HG03439 (cell line): ENCODE measurements at regions not wholly inside any gene's neighbourhood (a gene's known extent, or its start where the extent isn't known, plus 50 kb on each side); places are given as distances from the start of the nearest gene placed in this dataset.
"Not testable (repeated sequence)": the region's sequence is repeated elsewhere in the genome, so short reads cannot be mapped to it uniquely, and the experiment has no call there.

Source experiments
- ATAC-seq: cut with Tn5 transposase; IDR thresholded peaks from one replicate; pipeline ENCODE4 v1.9.1; 2021; ENCODE audit warnings: mild to moderate bottlenecking, moderate library complexity; ENCODE audit not compliant: unreplicated experiment

DNA sequence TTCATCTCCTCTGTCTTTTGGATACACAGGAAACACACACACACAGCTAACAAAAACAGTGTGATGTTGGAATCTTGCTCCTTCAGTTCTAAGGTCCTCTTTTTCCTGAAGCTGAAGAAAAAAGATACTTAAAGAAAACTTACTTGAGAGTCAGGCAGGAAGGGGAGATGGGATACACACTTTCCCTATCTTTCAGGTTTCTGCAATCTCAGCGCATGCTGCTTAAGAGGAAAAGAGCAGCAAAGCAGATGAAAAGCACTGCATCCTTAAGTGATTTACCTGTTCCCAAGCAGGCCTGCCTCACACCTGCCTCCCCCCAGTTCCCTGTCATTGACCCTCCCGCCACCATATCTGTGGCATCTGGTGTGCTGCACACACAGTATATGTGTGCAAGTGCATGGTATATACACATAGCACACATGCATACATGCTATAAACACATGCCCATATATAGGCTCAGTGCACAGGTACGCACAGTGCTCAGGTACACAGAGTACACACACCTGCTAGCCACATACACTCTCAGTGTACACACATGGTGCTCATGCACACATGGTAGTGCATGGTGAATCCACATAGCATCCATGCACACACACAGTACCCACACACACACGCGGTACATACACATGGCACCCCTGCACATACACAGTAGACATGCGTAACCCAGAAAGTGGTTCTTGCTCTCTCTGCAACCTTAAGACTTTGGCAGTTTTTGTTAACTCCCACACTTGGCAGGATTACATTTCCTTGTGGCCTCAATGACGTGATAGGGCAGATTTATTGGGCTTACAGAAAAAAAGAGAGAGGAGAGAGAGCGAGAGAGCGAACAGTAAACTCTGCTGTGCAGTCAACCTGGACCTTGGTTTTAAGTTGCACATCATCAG lies 166.9 kb downstream of the TOMM20 start:
- ATAC-seq: no peak

DNA sequence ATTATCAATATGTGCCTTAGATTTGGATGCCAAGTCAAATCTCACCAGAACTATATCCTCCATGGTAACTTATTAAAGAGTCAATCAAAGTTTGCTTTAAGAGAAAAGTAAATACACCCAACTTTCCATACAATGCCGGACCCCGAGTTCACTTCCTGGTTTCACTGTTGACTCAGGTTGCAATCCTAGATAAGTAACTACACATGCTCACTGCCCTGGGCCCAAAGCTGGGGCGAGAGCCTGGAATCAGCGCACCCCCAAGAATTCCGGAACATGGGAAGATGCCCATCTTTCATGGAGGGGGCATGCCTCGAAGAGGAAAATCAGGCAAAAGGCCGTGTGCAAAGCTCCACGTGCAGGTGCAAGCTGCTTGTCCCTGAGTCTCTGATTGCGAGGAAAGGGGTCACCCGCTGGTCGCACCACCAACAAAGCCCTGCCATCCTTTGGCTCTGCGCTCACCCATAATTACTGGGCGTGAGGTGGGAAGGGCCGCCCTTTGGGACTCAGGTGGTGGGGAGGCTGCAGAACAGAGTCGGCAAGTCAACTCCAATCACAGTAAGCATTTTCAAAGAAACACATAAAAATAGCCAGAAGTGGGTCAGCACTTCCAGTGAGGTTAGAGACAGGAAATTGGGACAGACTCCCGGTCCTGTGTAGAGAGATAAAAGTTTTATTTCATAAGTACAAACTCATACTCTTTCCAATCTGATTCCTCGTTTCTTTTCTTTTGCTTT lies 167.7 kb downstream of the TOMM20 start:
- no peak for ATAC-seq

DNA sequence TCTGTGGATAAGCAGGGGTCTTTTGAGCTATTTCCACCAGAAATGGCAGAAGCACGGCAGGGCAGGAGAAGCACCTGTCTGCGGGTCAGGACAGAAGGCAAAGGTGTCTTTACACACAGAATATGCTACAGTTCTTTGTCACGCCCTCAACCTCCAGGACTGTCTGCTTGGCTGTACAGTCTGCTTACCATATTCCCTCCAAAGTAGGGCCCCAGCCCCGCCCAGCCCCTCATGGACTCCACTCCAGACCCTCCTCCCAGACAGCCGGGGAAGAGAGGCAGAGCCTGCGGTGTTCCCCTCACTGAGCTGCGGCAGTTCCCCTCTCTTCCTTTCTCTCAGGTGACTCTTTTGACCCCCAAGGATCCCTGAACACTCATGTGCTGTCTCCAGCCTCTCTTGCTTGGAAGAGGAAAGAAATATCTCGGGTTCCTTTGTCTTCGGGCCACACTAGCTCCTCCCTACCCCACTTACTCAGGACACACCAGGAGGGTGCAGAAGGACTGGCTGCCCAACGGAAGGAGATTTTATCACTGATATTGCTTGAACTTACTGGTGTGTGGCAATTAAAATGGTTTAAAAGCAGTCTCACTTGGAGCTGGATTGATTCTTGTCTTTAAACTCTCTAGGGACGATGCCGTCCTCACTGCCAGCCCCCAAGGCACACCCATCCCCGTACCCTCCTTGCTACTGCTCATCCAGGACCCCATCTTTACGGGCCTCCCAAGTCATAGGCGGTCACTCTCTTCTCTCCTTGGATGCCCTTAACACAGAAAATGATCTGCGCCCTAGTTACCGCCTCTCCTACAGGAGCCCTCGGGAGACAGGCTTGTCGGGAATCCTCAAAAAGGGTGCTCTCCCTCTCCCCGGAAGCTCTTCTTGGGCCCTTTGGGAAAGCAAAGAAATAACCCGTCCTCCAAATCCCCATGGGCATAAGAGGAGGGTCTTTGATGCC lies 169.7 kb downstream of the TOMM20 start:
- no peak for ATAC-seq

DNA sequence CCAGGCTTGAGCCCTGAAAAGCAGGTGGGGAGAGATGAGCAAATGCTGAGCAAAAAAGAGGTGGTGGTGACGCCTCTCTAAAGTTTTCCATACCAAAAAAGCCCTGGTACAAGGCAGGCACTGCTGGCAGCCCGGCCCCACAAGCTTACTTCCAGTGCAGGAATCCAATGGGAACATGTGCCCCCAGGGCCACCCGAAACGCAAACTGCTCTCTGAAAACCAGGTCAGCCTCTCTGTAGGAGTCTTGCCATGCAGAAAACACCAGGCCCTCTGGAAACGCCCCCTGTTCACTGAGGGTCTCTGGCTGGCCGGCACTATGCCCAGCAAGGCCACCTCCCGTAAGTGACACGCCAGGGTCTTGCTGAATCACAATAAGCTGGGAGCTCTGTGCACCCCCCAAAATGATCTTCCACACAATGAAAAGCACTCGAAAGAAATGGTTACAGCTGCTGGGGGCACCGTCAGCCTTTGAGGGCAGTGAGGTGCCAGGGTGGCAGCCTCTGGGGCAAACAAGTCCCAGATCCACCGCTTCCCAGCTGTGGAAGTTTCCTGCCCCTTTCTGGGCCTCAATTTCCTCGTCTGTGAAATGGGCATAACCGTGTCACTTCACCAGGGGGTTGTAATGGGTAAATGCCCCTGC lies 170.5 kb downstream of the TOMM20 start:
- ATAC-seq: no peak

DNA sequence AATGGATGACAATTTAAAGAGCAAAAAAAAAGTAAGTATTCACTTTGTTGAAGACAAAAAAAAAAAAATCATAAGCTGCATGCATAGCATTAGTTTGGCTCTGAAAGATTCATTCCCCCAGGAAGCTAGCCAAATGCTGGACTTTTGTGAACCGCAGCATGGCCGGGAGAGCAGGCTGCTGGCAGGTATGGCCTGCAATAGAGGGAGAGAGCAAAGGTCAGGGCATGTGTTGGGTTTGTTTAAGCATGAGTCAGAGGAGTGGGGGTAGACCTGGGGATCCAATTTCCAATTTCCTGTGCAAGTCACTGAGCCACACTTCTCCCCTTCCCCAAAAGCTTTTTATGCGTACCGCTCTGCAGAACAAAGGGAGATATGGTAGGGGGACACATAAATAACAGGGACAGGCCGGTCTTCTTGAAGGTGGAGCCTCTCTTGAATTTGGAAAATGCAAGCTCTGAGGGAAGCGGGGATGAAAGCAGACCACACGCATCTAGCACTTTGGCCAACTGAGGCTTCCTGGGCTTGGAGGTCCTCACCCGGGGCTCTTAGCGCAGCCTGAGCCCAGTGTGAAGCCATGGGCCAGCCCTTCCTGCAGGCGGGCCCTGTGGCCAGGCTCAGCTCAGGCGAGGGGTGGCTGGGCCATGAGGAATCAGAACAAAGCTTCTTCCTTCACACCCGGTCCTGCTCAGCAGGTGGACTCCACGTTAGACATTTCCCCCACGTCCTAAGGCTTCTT lies 171.1 kb downstream of the TOMM20 start:
- no peak for ATAC-seq

DNA sequence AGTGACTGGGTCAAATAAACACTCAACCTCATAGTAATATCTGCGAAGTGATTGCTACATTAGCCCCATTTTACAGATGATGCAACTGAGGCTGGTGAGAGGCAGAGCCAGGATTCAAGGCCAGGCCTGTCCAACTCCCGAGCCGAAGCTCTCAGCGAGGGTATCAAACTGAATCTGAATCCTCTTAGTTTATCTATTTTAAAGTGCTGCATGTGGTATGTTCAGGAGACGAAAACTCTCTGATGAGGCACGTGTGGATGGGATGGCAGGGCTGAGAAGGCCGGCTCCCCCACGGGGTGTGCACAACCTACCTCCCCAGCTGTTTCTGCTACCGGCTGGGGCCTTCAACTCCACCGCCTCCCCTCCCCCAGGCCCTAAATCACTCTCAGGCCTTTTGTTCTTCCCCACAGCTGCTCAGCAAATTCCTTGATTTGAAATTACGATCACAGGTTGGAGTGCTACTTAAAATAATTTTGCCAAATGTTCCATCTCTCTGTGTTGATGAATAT lies 171.8 kb downstream of the TOMM20 start:
- no peak for ATAC-seq

DNA sequence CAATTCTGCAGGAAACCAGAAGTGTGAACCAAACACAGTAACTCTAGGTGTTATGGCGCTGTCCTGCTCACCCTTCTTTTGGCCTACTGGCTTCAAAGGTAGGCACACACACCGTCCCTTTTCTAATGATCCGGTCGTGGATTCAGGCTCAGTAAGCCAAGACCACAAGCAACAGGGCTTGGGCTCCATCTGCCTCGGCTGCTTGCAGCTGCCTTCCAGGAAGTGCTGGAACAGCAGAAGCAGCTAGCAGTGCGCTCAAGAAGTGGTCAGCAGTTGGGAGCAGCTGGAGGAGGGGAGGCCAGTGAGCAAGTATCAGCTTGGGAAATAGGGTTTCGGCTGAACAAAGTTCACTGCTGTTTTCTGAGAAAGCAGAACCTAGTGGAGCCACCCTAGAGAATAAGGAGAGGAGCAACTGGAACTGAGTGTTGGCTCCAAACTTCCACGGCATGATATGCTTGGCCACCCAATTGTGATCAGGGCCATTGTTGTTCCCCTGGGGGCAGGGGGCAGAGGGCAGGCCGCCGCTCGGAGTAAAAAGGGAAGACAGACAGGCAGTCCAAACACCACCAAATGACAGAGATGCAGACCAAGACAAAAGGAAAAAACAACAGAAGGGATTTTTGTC lies 173.4 kb downstream of the TOMM20 start:
- ATAC-seq: no peak

DNA sequence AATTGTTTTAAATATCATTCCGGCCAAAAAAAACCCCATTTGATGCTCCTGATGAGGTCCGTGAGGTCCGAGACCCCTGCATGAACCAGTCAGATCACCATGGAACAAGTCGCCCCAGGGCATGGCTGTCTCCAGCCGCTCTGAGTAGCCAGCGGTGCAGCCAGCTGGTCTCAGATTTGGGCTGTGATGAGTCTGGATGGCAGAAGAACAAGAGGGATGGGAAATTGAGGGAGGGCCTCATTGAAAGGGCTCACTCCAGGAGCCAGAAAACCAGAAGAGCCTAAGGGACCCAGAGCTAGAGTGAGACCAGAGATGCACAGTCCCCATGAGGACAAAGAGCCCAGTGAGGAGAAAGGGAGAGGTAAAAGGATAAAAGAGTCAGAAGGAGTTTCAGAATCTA lies 174.0 kb downstream of the TOMM20 start:
- ATAC-seq: no peak

DNA sequence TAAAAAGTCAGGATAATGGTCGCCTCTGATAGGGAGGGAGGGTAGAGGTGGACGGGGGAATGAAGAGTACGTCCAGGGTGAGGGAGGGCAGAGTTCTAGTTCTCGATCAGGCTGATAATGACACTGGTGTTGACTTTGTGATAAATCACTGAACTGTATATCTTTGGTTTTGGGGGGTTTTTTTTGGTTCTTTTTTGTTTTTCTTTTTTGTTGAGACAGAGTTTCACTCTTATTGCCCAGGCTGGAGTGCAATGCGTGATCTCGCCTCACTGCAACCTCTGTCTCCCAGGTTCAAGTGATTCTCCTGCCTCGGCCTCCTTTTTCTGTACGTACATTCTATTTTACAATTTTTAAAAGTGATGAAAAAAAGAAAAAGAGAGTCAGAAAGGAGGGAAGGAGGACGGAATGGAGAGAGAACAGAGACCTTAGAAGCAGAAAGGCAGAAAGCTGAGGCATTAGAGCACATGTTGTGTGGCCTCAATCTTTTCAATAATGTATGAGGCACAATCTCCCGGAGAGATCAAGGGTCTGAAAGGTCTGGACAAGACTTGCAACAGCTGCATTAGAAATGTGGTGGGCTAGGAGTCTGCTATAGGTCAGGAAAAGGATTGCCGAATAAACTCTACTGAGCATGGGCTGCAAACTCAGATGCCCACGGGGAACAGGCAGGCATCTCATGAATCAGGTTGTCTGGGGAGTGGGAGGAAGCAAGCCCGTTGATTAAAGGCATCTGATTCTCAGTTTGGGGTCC lies 174.8 kb downstream of the TOMM20 start:
- ATAC-seq: no peak

DNA sequence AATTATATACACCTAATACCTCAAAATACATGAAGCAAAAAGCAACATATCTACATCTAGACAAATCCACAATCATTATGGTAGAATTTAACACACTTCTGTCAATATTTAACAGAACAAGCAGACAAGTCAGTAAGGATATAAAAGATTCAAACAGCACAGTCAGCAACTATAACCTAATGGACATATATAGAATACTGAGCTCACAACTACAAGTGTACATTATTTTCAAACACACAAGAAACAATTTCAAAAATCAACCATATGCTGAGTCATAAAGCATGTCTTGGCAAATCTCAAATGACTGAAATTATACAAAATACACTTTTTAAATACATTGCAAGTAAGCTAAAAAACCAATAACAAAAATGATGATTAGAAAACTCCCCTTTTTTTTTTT lies 178.0 kb downstream of the TOMM20 start:
- no peak for ATAC-seq

DNA sequence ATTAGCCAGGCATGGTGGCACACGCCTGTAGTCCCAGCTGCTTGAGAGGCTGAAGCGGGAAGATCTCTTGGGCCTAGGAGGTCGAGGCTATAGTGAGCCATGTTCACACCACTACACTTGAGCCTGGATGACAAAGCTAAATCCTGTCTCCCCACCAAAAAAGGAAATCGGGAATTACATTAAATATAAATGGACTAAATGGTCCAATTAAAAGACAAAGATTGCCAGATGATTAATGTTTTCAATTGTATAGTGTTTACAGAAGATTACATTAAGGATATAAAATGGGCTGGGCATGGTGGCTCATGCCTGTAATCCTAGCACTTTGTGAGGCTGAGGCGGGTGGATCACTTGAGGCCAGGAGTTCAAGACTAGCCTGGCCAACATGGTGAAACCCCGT lies 179.1 kb downstream of the TOMM20 start:
- not testable (repeated sequence) for ATAC-seq

DNA sequence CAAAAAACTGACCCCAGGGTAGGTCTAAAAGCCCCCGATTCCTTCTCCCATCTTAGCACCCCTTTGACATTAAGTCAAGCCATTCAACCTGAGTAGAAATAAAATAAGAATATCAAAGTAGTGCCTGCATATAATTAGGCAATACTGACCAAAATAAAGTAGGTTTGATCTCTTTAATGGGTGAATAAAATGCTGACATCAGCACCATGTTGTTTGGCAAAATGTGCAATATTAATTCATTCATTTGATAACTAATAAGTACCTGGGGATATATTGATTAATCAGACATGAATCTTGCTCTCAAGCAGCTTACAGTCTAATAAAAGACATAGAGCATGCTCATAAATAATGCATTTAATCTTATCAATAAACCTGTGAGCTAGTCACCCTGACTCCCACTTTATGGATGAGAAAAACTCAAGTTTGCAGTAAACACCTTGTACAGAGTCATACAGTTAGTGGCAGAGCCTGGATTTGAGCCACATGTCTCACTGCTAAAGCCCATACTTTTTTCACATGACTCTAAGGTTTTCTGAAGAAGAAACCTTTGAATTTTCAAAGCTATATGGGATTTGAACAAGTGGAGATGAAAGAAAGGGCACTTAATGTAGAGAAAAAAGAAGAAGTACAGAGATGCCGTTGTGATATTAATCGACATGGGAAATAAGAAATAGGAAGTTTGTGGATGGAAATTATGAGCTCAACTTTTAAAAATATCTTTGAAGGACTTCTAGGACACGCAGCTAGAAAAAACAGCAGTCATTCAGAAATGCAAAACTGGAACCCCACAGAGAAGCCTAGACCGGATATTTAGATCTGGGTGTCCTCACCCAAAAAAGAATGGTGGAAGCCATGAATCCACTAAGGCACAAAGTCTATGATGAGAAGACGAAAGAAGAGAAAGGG lies 183.9 kb downstream of the TOMM20 start:
- ATAC-seq: no peak

DNA sequence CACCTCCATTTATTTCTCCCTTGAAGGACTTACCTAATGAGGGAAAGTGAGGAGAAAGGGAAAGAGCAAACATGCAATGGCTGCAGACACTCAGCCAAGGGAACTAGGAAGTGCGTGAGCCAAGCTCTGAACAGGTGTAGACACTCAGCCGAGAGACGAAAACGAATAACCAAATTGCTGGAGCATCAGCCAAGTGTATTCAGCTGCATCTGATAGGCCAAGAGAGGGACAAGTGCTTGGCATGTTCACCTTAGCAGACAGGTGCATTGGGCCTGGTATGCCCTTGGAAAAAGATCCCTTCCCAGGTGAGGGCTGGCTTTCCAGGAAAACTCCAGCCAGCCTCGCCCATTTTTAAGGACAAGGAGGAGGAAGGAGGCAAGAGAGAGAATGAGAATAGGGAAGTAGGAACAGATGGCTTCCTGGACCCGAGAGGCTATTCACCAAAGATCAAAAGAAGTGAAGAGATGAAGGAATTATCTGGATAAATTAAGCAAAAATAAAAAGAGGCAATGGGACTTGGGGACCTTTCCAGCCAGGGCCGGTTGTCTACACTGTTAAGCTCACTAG lies 184.7 kb downstream of the TOMM20 start:
- no peak for ATAC-seq

DNA sequence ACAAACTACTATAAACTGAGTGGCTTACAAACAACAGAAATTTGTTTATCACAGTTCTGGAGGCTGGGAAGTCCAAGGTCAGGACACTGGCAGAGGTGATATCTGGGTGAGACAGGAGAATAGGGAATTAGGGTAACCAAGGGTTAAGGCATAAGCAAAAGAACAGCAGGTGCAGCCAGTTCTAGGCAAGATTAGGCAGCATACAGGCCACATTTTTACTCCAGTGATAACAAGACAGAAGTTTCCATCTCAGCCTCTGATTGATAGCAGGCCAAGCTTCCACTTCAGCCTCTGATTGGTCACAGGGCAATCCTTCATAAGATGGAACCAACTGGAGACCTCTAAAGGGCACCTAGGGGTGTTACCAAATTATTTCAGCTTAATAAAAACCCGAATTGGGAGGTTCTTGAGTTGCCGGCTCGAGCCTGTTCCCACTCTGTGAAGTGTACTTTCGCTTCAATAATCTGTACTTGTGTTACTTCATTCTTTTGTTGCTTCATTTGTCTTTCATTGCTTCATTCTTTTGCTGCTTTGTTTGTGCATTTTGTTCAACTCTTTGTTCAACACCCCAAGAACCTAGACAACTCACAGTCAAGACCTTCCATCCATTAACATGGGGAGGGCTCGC lies 185.6 kb downstream of the TOMM20 start:
- no peak for ATAC-seq

DNA sequence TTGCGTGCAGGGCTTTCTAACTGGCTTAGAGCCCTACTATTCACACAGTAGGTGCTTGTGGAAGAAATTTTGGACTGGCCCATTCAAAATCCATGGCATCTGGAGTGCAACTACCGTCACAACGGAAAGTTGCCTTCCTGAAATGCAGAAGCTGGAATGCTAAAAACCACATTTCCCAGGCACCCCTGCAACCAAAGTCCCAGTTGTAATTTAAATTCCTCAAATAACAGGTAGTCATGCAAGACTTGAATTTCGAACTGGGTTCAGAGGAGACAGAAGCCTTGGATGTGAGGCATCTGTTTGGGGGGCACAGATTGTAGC lies 186.7 kb downstream of the TOMM20 start:
- no peak for ATAC-seq

DNA sequence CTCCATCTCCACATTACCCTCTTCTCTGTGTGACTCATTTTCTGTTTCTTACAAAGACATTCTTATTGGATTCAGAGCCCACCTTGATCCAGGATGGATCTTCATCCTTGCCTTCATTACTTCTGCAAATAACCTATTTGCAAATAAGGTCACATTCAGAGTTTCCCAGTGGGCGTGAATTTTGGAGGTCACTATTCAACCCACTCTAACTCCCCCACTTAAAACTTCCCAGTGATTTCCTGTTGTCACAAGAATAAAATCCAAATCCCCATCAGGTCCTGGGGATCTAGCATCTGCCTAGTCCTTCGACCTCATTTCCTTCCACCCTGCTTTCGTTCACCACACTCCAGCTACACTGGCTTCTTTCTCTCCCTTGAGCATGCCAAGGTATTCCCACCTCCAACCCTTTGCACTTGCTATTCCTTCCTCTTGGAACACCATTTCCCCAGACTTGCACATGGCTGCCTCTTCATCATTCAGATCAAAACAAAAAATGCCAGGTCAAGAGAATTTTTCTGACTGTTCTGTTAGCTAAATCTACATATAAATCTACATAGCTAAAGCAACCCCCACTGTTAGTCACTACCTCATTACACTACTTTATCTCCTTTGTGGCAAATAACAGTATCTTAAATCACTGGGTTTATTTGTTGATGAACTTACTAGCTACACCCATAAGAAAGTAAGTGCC lies 187.2 kb downstream of the TOMM20 start:
- no peak for ATAC-seq
